ENCODE measurements at regions not wholly inside any gene's neighbourhood (a gene's known extent, or its start where the extent isn't known, plus 50 kb on each side); places are given as distances from the start of the nearest gene placed in this dataset.
"Not testable (repeated sequence)": the region's sequence is repeated elsewhere in the genome, so short reads cannot be mapped to it uniquely, and the experiment has no call there.

GRCh38 chr10:8280946-8281345 lies 226.5 kb downstream of the GATA3 start:
- TF ChIP-seq CTCF (IDR thresholded peaks at IDR 0.05; ENCODE audit: unreplicated experiment), result no peak
- Mint-ChIP-seq H3K4me1 (ENCODE audit: low read depth) (no peaks in the 10 kb centered on the region), H3K36me3 (ENCODE audit: insufficient read depth) (no peaks in the 10 kb centered on the region), H3K9me3 (ENCODE audit: low read depth) (no peaks in the 10 kb centered on the region), H3K4me3 (ENCODE audit: low read depth) (no peak overlapping the region), H3K27ac (no peak overlapping the region), H3K27me3 (peaks cover 66% of the 10 kb centered on the region)
- DNase-seq (ENCODE audit: low spot score, unreplicated experiment), result no peak

GRCh38 chr10:8282340-8282739 lies 227.9 kb downstream of the GATA3 start:
- DNase-seq (ENCODE audit: low spot score, unreplicated experiment), result no peak
- H3K36me3 Mint-ChIP-seq (ENCODE audit: insufficient read depth), result no peaks in the 10 kb centered on the region
- no peak overlapping the region for H3K4me3 Mint-ChIP-seq (ENCODE audit: low read depth)
- no peak overlapping the region for H3K27ac Mint-ChIP-seq
- no peaks in the 10 kb centered on the region for H3K9me3 Mint-ChIP-seq (ENCODE audit: low read depth)
- H3K27me3 Mint-ChIP-seq, result peaks cover 56% of the 10 kb centered on the region
- no peak for TF ChIP-seq CTCF (IDR thresholded peaks at IDR 0.05; ENCODE audit: unreplicated experiment)
- no peaks in the 10 kb centered on the region for H3K4me1 Mint-ChIP-seq (ENCODE audit: low read depth)

GRCh38 chr10:8283166-8283905 lies 228.8 kb downstream of the GATA3 start:
- no peaks in the 10 kb centered on the region for H3K9me3 Mint-ChIP-seq (ENCODE audit: low read depth)
- DNase-seq (ENCODE audit: low spot score, unreplicated experiment), result no peak
- no peak for TF ChIP-seq CTCF (IDR thresholded peaks at IDR 0.05; ENCODE audit: unreplicated experiment)
- H3K27ac Mint-ChIP-seq, result no peak overlapping the region
- H3K4me1 Mint-ChIP-seq (ENCODE audit: low read depth), result no peaks in the 10 kb centered on the region
- H3K36me3 Mint-ChIP-seq (ENCODE audit: insufficient read depth), result no peaks in the 10 kb centered on the region
- no peak overlapping the region for H3K4me3 Mint-ChIP-seq (ENCODE audit: low read depth)
- H3K27me3 Mint-ChIP-seq, result peaks cover 54% of the 10 kb centered on the region

GRCh38 chr10:8283986-8284385 lies 229.5 kb downstream of the GATA3 start:
- Mint-ChIP-seq H3K27ac (no peak overlapping the region), H3K27me3 (peaks cover 59% of the 10 kb centered on the region), H3K4me1 (ENCODE audit: low read depth) (no peaks in the 10 kb centered on the region), H3K4me3 (ENCODE audit: low read depth) (no peak overlapping the region), H3K9me3 (ENCODE audit: low read depth) (no peaks in the 10 kb centered on the region), H3K36me3 (ENCODE audit: insufficient read depth) (no peaks in the 10 kb centered on the region)
- no peak for TF ChIP-seq CTCF (IDR thresholded peaks at IDR 0.05; ENCODE audit: unreplicated experiment)
- DNase-seq (ENCODE audit: low spot score, unreplicated experiment), result no peak

GRCh38 chr10:8285970-8286369 lies 231.5 kb downstream of the GATA3 start:
- not testable (repeated sequence) for DNase-seq (ENCODE audit: low spot score, unreplicated experiment); H3K9me3 Mint-ChIP-seq (ENCODE audit: low read depth); H3K27ac Mint-ChIP-seq; H3K4me1 Mint-ChIP-seq (ENCODE audit: low read depth); H3K36me3 Mint-ChIP-seq (ENCODE audit: insufficient read depth); H3K4me3 Mint-ChIP-seq (ENCODE audit: low read depth)
- H3K27me3 Mint-ChIP-seq, result peaks cover 68% of the 10 kb centered on the region

GRCh38 chr10:8288600-8288999 lies 234.1 kb downstream of the GATA3 start:
- DNase-seq (ENCODE audit: low spot score, unreplicated experiment), result no peak
- Mint-ChIP-seq H3K4me1 (ENCODE audit: low read depth) (no peaks in the 10 kb centered on the region), H3K4me3 (ENCODE audit: low read depth) (no peak overlapping the region), H3K36me3 (ENCODE audit: insufficient read depth) (no peaks in the 10 kb centered on the region), H3K27me3 (peaks cover 62% of the 10 kb centered on the region), H3K9me3 (ENCODE audit: low read depth) (no peaks in the 10 kb centered on the region), H3K27ac (no peak overlapping the region)
- no peak for TF ChIP-seq CTCF (IDR thresholded peaks at IDR 0.05; ENCODE audit: unreplicated experiment)

All from progenitor cell of endocrine pancreas (in vitro differentiated cells).